HepG2 (cell line): ENCODE measurements at regions not wholly inside any gene's neighbourhood (a gene's known extent, or its start where the extent isn't known, plus 50 kb on each side); places are given as distances from the start of the nearest gene placed in this dataset.

Source experiments
- ATAC-seq: fragments of 200-7000 bp; cut with Tn5 transposase; 3 replicates; pipeline ENCODE4 v1.9.1; 2020; ENCODE audit warnings: mild to moderate bottlenecking, moderate library complexity
- BruUV-seq: library from RNA; stranded (reverse); fragments of 400-500 nt; replicated peaks from 2 replicates; lab custom pipeline; 2021; lab: Mats Ljungman, UMichigan
- CTCF ChIA-PET: fragments of 300-600 bp; formaldehyde crosslinking; extraction: SDS; loops from one replicate; lab custom pipeline; 2021; ENCODE audit warnings: low total read pairs, inconsistent platforms, low intra/inter-chr PET ratio; lab: Yijun Ruan, JAX
- POLR2A ChIA-PET: fragments of 350-600 bp; sonication (Branson Sonifier 250); formaldehyde crosslinking; loops from one replicate; lab custom pipeline; 2020; ENCODE audit warnings: antibody characterized with exemption, inconsistent platforms; lab: Yijun Ruan, JAX
- DNase-seq: peaks from one replicate; pipeline ENCODE4 v3.0.0-alpha.2; 2015; ENCODE audit warnings: low spot score
- FAIRE-seq: peaks from 3 replicates; lab custom pipeline; 2011; peaks lifted over from hg19 to GRCh38; lab: Jason Lieb, UNC
- H2AFZ ChIP-seq: one replicate; pipeline ENCODE4 v1.6.1; 2011; ENCODE audit warnings: low read length, inconsistent platforms
- H3K27ac ChIP-seq: fragments of 300-600 bp; 3 replicates; pipeline ENCODE4 v1.8.0; 2011; ENCODE audit warnings: mixed run types, mild to moderate bottlenecking, mixed read lengths, low read length, inconsistent platforms; ENCODE audit not compliant: insufficient read depth; ENCODE audit errors: extremely low read length
- H3K27me3 ChIP-seq, 2 experiments: fragments of 200-600 bp in 1 of 2; 2 replicates in 1 of 2; 3 replicates in 1 of 2; pipeline versions ENCODE4 v1.6.0 to v1.8.0; 2011; ENCODE audit warnings: low read length in 2 of 2, mild to moderate bottlenecking in 2 of 2, moderate library complexity in 2 of 2, inconsistent platforms in 1 of 2; ENCODE audit not compliant: insufficient read depth in 2 of 2, control insufficient read depth in 1 of 2
- H3K36me3 ChIP-seq, 2 experiments: fragments of 200-600 bp in 1 of 2; replicated peaks in 1 of 2; 2 replicates in 1 of 2; 3 replicates in 1 of 2; pipeline versions ENCODE4 v1.5.1 to v1.8.0; 2011; ENCODE audit warnings: low read length in 2 of 2, inconsistent platforms in 1 of 2; ENCODE audit not compliant: insufficient read depth in 2 of 2, control insufficient read depth in 1 of 2
- H3K4me1 ChIP-seq: 2 replicates; pipeline ENCODE4 v1.5.1; 2012; ENCODE audit warnings: low read length, inconsistent platforms; ENCODE audit not compliant: insufficient read depth
- H3K4me2 ChIP-seq: 2 replicates; pipeline ENCODE4 v1.6.0; 2011; ENCODE audit warnings: low read depth, low read length, inconsistent platforms
- H3K4me3 ChIP-seq, 3 experiments: fragments of 200-600 bp in 1 of 3; sonication (generic), shearing (Covaris generic) in 1 of 3; replicated peaks in 1 of 3; 2 replicates each; pipeline ENCODE4 v1.5.1; 2011 to 2016; ENCODE audit warnings: low read length in 3 of 3, inconsistent platforms in 2 of 3, low read depth in 2 of 3, mild to moderate bottlenecking in 2 of 3, control low read depth in 1 of 3, mixed read lengths in 1 of 3; ENCODE audit not compliant: insufficient read depth in 1 of 3
- H3K79me2 ChIP-seq: one replicate; pipeline ENCODE4 v1.6.1; 2011; ENCODE audit warnings: low read length, inconsistent platforms; ENCODE audit not compliant: insufficient read depth
- H3K9ac ChIP-seq: 2 replicates; pipeline ENCODE4 v1.6.0; 2011; ENCODE audit warnings: mild to moderate bottlenecking, low read depth, low read length, inconsistent platforms; ENCODE audit not compliant: insufficient read depth
- H3K9me3 ChIP-seq: 2 replicates; pipeline ENCODE4 v1.5.1; 2012; ENCODE audit warnings: mild to moderate bottlenecking, low read length
- H4K20me1 ChIP-seq: 2 replicates; pipeline ENCODE4 v1.6.0; 2011; ENCODE audit warnings: inconsistent platforms, mild to moderate bottlenecking, low read length, moderate library complexity; ENCODE audit not compliant: insufficient read depth
- MYNN ChIP-seq: sonication (generic); formaldehyde crosslinking; IDR thresholded peaks from 2 replicates; pipeline ENCODE4 v1.4.0; 2020; ENCODE audit warnings: mild to moderate bottlenecking, low read depth, missing genetic modification reagents
- NCOA5 ChIP-seq: sonication (generic); formaldehyde crosslinking; IDR thresholded peaks from 2 replicates; pipeline ENCODE4 v1.4.0; 2020; ENCODE audit warnings: missing genetic modification reagents
- ZBTB8A ChIP-seq: sonication (generic); formaldehyde crosslinking; IDR thresholded peaks from 2 replicates; pipeline ENCODE4 v1.4.0; 2020; ENCODE audit warnings: mild to moderate bottlenecking, low read depth, missing genetic modification reagents, borderline replicate concordance
- ZNF572 ChIP-seq: sonication (generic); formaldehyde crosslinking; IDR thresholded peaks from 2 replicates; pipeline ENCODE4 v1.5.1; 2020; ENCODE audit warnings: mild to moderate bottlenecking, missing genetic modification reagents
- WGBS: methylation state at CpG from one replicate; pipeline ENCODE4 v1.1.6; 2017; ENCODE audit warnings: low lambda C conversion rate; 5-methylcytosine and 5-hydroxymethylcytosine counted together
- in situ Hi-C: cut with HindIII; loops from 2 replicates; pipeline ENCODE4 v1.10.0; 2017; ENCODE audit warnings: low pct_unique_long_range_greater_than_20kb; ENCODE audit not compliant: extremely low pct_ligation_motif_present
- intact Hi-C: fragments of 100-400 bp; cut with micrococcal nuclease; formaldehyde crosslinking; loops from one replicate; pipeline ENCODE4 v1.10.0; 2022; ENCODE audit not compliant: unreplicated experiment
- TF ChIP-seq, protein P1 (sequence below): sonication (generic); formaldehyde crosslinking; IDR thresholded peaks from 2 replicates; pipeline ENCODE4 v1.4.0; 2020; ENCODE audit warnings: mild to moderate bottlenecking, missing genetic modification reagents
- TF ChIP-seq, protein P2 (sequence below): sonication (generic); formaldehyde crosslinking; IDR thresholded peaks from 2 replicates; pipeline ENCODE4 v1.9.0; 2021; ENCODE audit warnings: mild to moderate bottlenecking, missing genetic modification reagents
- TF ChIP-seq, protein P3 (sequence below): IDR thresholded peaks from 2 replicates; pipeline ENCODE4 v1.6.1; 2016; ENCODE audit warnings: mild to moderate bottlenecking, missing biosample characterization, missing genetic modification reagents
- TF ChIP-seq, protein P4 (sequence below): sonication (generic); formaldehyde crosslinking; IDR thresholded peaks from 2 replicates; pipeline ENCODE4 v1.5.0; 2020; ENCODE audit warnings: mild to moderate bottlenecking, missing genetic modification reagents, borderline replicate concordance
- TF ChIP-seq, protein P5 (sequence below): sonication (generic); formaldehyde crosslinking; IDR thresholded peaks from 2 replicates; pipeline ENCODE4 v1.4.0; 2020; ENCODE audit warnings: missing genetic modification reagents

DNA sequence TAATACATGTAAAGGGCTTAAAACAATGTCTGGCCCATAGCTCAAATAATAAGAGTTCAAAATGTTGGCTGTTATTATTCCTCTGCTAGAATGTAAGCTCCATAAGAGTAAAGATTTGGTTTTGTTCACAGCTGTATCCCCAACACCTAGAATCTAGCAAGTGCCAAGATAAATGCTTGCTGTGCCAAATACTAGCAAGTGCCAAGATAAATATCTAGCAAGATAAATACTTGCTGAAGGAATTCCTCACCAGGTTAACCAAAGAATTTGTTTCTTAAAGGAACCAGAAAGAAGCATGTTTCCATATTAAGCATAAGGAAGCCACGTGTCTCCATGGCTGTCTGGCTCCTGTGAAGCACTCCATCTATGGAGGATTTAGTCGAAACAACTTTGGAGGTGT lies 235.2 kb upstream of the SP4 start:
- Histone ChIP-seq H3K27ac (no peak overlapping the region), H3K9ac (no peak overlapping the region), H3K36me3 (no peaks in the 10 kb centered on the region), H3K4me1 (no peaks in the 10 kb centered on the region), H3K4me3 (no peak overlapping the region), H3K9me3 (no peaks in the 10 kb centered on the region), H2AFZ (no peak overlapping the region), H4K20me1 (no peaks in the 10 kb centered on the region), H3K27me3 (no peaks in the 10 kb centered on the region), H3K4me2 (no peak overlapping the region), H3K79me2 (no peaks in the 10 kb centered on the region)
- CTCF ChIA-PET = no interaction called here
- WGBS = 14% methylated on average over 1 of the region's 2 CpGs
- in situ Hi-C loops (no loop called here), intact Hi-C loops (no loop called here)
- no peak for ATAC-seq
- no peak for FAIRE-seq
- no peak for DNase-seq
- POLR2A ChIA-PET = no interaction called here
- no TSS peak for BruUV-seq
- TF ChIP-seq, protein P1, sequence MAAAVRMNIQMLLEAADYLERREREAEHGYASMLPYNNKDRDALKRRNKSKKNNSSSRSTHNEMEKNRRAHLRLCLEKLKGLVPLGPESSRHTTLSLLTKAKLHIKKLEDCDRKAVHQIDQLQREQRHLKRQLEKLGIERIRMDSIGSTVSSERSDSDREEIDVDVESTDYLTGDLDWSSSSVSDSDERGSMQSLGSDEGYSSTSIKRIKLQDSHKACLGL = no peak
- TF ChIP-seq, protein P2, sequence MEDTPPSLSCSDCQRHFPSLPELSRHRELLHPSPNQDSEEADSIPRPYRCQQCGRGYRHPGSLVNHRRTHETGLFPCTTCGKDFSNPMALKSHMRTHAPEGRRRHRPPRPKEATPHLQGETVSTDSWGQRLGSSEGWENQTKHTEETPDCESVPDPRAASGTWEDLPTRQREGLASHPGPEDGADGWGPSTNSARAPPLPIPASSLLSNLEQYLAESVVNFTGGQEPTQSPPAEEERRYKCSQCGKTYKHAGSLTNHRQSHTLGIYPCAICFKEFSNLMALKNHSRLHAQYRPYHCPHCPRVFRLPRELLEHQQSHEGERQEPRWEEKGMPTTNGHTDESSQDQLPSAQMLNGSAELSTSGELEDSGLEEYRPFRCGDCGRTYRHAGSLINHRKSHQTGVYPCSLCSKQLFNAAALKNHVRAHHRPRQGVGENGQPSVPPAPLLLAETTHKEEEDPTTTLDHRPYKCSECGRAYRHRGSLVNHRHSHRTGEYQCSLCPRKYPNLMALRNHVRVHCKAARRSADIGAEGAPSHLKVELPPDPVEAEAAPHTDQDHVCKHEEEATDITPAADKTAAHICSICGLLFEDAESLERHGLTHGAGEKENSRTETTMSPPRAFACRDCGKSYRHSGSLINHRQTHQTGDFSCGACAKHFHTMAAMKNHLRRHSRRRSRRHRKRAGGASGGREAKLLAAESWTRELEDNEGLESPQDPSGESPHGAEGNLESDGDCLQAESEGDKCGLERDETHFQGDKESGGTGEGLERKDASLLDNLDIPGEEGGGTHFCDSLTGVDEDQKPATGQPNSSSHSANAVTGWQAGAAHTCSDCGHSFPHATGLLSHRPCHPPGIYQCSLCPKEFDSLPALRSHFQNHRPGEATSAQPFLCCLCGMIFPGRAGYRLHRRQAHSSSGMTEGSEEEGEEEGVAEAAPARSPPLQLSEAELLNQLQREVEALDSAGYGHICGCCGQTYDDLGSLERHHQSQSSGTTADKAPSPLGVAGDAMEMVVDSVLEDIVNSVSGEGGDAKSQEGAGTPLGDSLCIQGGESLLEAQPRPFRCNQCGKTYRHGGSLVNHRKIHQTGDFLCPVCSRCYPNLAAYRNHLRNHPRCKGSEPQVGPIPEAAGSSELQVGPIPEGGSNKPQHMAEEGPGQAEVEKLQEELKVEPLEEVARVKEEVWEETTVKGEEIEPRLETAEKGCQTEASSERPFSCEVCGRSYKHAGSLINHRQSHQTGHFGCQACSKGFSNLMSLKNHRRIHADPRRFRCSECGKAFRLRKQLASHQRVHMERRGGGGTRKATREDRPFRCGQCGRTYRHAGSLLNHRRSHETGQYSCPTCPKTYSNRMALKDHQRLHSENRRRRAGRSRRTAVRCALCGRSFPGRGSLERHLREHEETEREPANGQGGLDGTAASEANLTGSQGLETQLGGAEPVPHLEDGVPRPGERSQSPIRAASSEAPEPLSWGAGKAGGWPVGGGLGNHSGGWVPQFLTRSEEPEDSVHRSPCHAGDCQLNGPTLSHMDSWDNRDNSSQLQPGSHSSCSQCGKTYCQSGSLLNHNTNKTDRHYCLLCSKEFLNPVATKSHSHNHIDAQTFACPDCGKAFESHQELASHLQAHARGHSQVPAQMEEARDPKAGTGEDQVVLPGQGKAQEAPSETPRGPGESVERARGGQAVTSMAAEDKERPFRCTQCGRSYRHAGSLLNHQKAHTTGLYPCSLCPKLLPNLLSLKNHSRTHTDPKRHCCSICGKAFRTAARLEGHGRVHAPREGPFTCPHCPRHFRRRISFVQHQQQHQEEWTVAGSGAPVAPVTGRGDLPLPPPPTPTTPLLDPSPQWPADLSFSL = no peak
- TF ChIP-seq, protein P3, sequence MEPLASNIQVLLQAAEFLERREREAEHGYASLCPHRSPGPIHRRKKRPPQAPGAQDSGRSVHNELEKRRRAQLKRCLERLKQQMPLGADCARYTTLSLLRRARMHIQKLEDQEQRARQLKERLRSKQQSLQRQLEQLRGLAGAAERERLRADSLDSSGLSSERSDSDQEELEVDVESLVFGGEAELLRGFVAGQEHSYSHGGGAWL (CRISPR knock-in tag) = no peak
- no peak for TF ChIP-seq MYNN (CRISPR knock-in tag)
- TF ChIP-seq NCOA5 (CRISPR knock-in tag) = no peak
- TF ChIP-seq ZNF572 (CRISPR knock-in tag) = no peak
- TF ChIP-seq, protein P4, sequence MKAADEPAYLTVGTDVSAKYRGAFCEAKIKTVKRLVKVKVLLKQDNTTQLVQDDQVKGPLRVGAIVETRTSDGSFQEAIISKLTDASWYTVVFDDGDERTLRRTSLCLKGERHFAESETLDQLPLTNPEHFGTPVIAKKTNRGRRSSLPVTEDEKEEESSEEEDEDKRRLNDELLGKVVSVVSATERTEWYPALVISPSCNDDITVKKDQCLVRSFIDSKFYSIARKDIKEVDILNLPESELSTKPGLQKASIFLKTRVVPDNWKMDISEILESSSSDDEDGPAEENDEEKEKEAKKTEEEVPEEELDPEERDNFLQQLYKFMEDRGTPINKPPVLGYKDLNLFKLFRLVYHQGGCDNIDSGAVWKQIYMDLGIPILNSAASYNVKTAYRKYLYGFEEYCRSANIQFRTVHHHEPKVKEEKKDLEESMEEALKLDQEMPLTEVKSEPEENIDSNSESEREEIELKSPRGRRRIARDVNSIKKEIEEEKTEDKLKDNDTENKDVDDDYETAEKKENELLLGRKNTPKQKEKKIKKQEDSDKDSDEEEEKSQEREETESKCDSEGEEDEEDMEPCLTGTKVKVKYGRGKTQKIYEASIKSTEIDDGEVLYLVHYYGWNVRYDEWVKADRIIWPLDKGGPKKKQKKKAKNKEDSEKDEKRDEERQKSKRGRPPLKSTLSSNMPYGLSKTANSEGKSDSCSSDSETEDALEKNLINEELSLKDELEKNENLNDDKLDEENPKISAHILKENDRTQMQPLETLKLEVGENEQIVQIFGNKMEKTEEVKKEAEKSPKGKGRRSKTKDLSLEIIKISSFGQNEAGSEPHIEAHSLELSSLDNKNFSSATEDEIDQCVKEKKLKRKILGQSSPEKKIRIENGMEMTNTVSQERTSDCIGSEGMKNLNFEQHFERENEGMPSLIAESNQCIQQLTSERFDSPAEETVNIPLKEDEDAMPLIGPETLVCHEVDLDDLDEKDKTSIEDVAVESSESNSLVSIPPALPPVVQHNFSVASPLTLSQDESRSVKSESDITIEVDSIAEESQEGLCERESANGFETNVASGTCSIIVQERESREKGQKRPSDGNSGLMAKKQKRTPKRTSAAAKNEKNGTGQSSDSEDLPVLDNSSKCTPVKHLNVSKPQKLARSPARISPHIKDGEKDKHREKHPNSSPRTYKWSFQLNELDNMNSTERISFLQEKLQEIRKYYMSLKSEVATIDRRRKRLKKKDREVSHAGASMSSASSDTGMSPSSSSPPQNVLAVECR (CRISPR knock-in tag) = no peak
- no peak for TF ChIP-seq ZBTB8A (CRISPR knock-in tag)
- TF ChIP-seq, protein P5, sequence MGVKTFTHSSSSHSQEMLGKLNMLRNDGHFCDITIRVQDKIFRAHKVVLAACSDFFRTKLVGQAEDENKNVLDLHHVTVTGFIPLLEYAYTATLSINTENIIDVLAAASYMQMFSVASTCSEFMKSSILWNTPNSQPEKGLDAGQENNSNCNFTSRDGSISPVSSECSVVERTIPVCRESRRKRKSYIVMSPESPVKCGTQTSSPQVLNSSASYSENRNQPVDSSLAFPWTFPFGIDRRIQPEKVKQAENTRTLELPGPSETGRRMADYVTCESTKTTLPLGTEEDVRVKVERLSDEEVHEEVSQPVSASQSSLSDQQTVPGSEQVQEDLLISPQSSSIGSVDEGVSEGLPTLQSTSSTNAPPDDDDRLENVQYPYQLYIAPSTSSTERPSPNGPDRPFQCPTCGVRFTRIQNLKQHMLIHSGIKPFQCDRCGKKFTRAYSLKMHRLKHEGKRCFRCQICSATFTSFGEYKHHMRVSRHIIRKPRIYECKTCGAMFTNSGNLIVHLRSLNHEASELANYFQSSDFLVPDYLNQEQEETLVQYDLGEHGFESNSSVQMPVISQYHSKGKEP (CRISPR knock-in tag) = no peak
